HepG2 (cell line): ENCODE measurements at regions not wholly inside any gene's neighbourhood (a gene's known extent, or its start where the extent isn't known, plus 50 kb on each side); places are given as distances from the start of the nearest gene placed in this dataset.
A peak's percentile ranks its signal among the peaks of the same experiment; 100 is the strongest.

Source experiments
- ATAC-seq: fragments of 200-7000 bp; cut with Tn5 transposase; 3 replicates; pipeline ENCODE4 v1.9.1; 2020; ENCODE audit warnings: mild to moderate bottlenecking, moderate library complexity
- BruUV-seq: library from RNA; stranded (reverse); fragments of 400-500 nt; replicated peaks from 2 replicates; lab custom pipeline; 2021; lab: Mats Ljungman, UMichigan
- CTCF ChIA-PET: fragments of 300-600 bp; formaldehyde crosslinking; extraction: SDS; loops from one replicate; lab custom pipeline; 2021; ENCODE audit warnings: low total read pairs, inconsistent platforms, low intra/inter-chr PET ratio; lab: Yijun Ruan, JAX
- POLR2A ChIA-PET: fragments of 350-600 bp; sonication (Branson Sonifier 250); formaldehyde crosslinking; loops from one replicate; lab custom pipeline; 2020; ENCODE audit warnings: antibody characterized with exemption, inconsistent platforms; lab: Yijun Ruan, JAX
- DNase-seq: peaks from one replicate; pipeline ENCODE4 v3.0.0-alpha.2; 2015; ENCODE audit warnings: low spot score
- FAIRE-seq: peaks from 3 replicates; lab custom pipeline; 2011; peaks lifted over from hg19 to GRCh38; lab: Jason Lieb, UNC
- H2AFZ ChIP-seq: one replicate; pipeline ENCODE4 v1.6.1; 2011; ENCODE audit warnings: low read length, inconsistent platforms
- H3K27ac ChIP-seq: fragments of 300-600 bp; 3 replicates; pipeline ENCODE4 v1.8.0; 2011; ENCODE audit warnings: mixed run types, mild to moderate bottlenecking, mixed read lengths, low read length, inconsistent platforms; ENCODE audit not compliant: insufficient read depth; ENCODE audit errors: extremely low read length
- H3K27me3 ChIP-seq, 2 experiments: fragments of 200-600 bp in 1 of 2; 2 replicates in 1 of 2; 3 replicates in 1 of 2; pipeline versions ENCODE4 v1.6.0 to v1.8.0; 2011; ENCODE audit warnings: low read length in 2 of 2, mild to moderate bottlenecking in 2 of 2, moderate library complexity in 2 of 2, inconsistent platforms in 1 of 2; ENCODE audit not compliant: insufficient read depth in 2 of 2, control insufficient read depth in 1 of 2
- H3K36me3 ChIP-seq, 2 experiments: fragments of 200-600 bp in 1 of 2; replicated peaks in 1 of 2; 2 replicates in 1 of 2; 3 replicates in 1 of 2; pipeline versions ENCODE4 v1.5.1 to v1.8.0; 2011; ENCODE audit warnings: low read length in 2 of 2, inconsistent platforms in 1 of 2; ENCODE audit not compliant: insufficient read depth in 2 of 2, control insufficient read depth in 1 of 2
- H3K4me1 ChIP-seq: 2 replicates; pipeline ENCODE4 v1.5.1; 2012; ENCODE audit warnings: low read length, inconsistent platforms; ENCODE audit not compliant: insufficient read depth
- H3K4me2 ChIP-seq: 2 replicates; pipeline ENCODE4 v1.6.0; 2011; ENCODE audit warnings: low read depth, low read length, inconsistent platforms
- H3K4me3 ChIP-seq, 3 experiments: fragments of 200-600 bp in 1 of 3; sonication (generic), shearing (Covaris generic) in 1 of 3; replicated peaks in 1 of 3; 2 replicates each; pipeline ENCODE4 v1.5.1; 2011 to 2016; ENCODE audit warnings: low read length in 3 of 3, inconsistent platforms in 2 of 3, low read depth in 2 of 3, mild to moderate bottlenecking in 2 of 3, control low read depth in 1 of 3, mixed read lengths in 1 of 3; ENCODE audit not compliant: insufficient read depth in 1 of 3
- H3K79me2 ChIP-seq: one replicate; pipeline ENCODE4 v1.6.1; 2011; ENCODE audit warnings: low read length, inconsistent platforms; ENCODE audit not compliant: insufficient read depth
- H3K9ac ChIP-seq: 2 replicates; pipeline ENCODE4 v1.6.0; 2011; ENCODE audit warnings: mild to moderate bottlenecking, low read depth, low read length, inconsistent platforms; ENCODE audit not compliant: insufficient read depth
- H3K9me3 ChIP-seq: 2 replicates; pipeline ENCODE4 v1.5.1; 2012; ENCODE audit warnings: mild to moderate bottlenecking, low read length
- H4K20me1 ChIP-seq: 2 replicates; pipeline ENCODE4 v1.6.0; 2011; ENCODE audit warnings: inconsistent platforms, mild to moderate bottlenecking, low read length, moderate library complexity; ENCODE audit not compliant: insufficient read depth
- HHEX ChIP-seq: IDR thresholded peaks from 2 replicates; pipeline ENCODE4 v1.6.1; 2016; ENCODE audit warnings: control low read depth
- MYNN ChIP-seq: sonication (generic); formaldehyde crosslinking; IDR thresholded peaks from 2 replicates; pipeline ENCODE4 v1.4.0; 2020; ENCODE audit warnings: mild to moderate bottlenecking, low read depth, missing genetic modification reagents
- NBN ChIP-seq: fragments of 450-650 bp; conservative IDR thresholded peaks from 2 replicates; pipeline ENCODE4 v1.6.1; 2017
- SMC3 ChIP-seq: IDR thresholded peaks from 2 replicates; pipeline ENCODE4 v1.6.1; 2011; ENCODE audit warnings: low read length, improper control_type of control experiment
- STAG1 ChIP-seq: sonication (generic); formaldehyde crosslinking; IDR thresholded peaks from 2 replicates; pipeline ENCODE4 v1.4.0; 2020; ENCODE audit warnings: missing genetic modification reagents
- ZNF788 ChIP-seq: sonication (generic); formaldehyde crosslinking; IDR thresholded peaks from 2 replicates; pipeline ENCODE4 v1.5.0; 2020; ENCODE audit warnings: mild to moderate bottlenecking, missing genetic modification reagents, borderline replicate concordance
- ZNF83 ChIP-seq: sonication (generic); formaldehyde crosslinking; IDR thresholded peaks from 2 replicates; pipeline ENCODE4 v1.4.0; 2020; ENCODE audit warnings: missing genetic modification reagents, mild to moderate bottlenecking, borderline replicate concordance
- ZSCAN21 ChIP-seq: sonication (generic); formaldehyde crosslinking; IDR thresholded peaks from 2 replicates; pipeline ENCODE4 v1.8.0; 2022; ENCODE audit warnings: mild to moderate bottlenecking, missing genetic modification reagents, moderate library complexity, borderline replicate concordance
- ZSCAN29 ChIP-seq: sonication (generic); formaldehyde crosslinking; conservative IDR thresholded peaks from 2 replicates; pipeline ENCODE4 v1.4.0; 2020; ENCODE audit warnings: mild to moderate bottlenecking, missing genetic modification reagents
- WGBS: methylation state at CpG from one replicate; pipeline ENCODE4 v1.1.6; 2017; ENCODE audit warnings: low lambda C conversion rate; 5-methylcytosine and 5-hydroxymethylcytosine counted together
- in situ Hi-C: cut with HindIII; loops from 2 replicates; pipeline ENCODE4 v1.10.0; 2017; ENCODE audit warnings: low pct_unique_long_range_greater_than_20kb; ENCODE audit not compliant: extremely low pct_ligation_motif_present
- intact Hi-C: fragments of 100-400 bp; cut with micrococcal nuclease; formaldehyde crosslinking; loops from one replicate; pipeline ENCODE4 v1.10.0; 2022; ENCODE audit not compliant: unreplicated experiment
- TF ChIP-seq, protein P1 (sequence below): sonication (generic); formaldehyde crosslinking; IDR thresholded peaks from 2 replicates; pipeline ENCODE4 v1.5.0; 2020; ENCODE audit warnings: mild to moderate bottlenecking, missing genetic modification reagents, moderate library complexity
- TF ChIP-seq, protein P2 (sequence below): sonication (generic); formaldehyde crosslinking; IDR thresholded peaks from 2 replicates; pipeline ENCODE4 v1.8.0; 2022; ENCODE audit warnings: mild to moderate bottlenecking, missing genetic modification reagents, borderline replicate concordance
- TF ChIP-seq, protein P3 (sequence below): sonication (generic); formaldehyde crosslinking; IDR thresholded peaks from 2 replicates; pipeline ENCODE4 v1.8.0; 2022; ENCODE audit warnings: missing genetic modification reagents, low read depth, mild to moderate bottlenecking, borderline replicate concordance

DNA sequence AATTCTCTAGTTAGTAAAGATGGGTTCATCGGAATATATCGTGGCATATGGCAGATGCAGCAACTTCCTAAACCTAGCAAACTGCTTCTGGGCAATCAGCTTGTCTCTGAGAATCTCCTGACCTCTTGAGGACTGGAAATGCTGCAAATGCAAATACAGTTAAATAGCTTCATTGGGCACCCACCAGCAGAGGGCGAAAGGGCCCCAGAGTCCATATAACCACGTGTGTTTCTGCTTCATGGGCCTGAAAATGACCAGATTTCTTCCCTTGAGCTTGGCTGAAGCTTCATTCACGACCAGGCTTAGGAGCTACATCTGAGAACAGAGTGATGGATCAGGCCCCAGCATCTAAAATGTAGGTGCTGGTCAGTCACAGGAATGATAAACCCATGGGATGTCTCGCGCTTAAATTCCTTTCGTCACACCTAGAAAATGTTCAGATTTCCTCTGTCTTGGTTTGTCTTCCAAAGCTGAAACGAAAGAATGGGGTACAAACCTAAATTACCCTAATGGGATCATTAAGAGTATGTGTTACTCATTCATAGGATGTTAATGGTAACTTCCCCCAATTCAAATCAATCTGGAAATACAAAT, 1482.5 kb upstream of the TMEM132C start:
- no peak overlapping the region for H2AFZ ChIP-seq
- H3K27ac ChIP-seq = no peak overlapping the region
- H4K20me1 ChIP-seq = no peaks in the 10 kb centered on the region
- CTCF ChIA-PET = interaction anchor here (1.2 kb wide), 1 partner anchor 89 kb away, joined by 3 read pairs; no protein-coding TSS in a partner anchor
- H3K4me1 ChIP-seq = no peaks in the 10 kb centered on the region
- no peaks in the 10 kb centered on the region for H3K27me3 ChIP-seq
- intact Hi-C loops (loop anchor here (10.0 kb wide), 1 partner anchor 590 kb away; no protein-coding TSS in a partner anchor), in situ Hi-C loops (no loop called here)
- H3K9ac ChIP-seq = no peak overlapping the region
- POLR2A ChIA-PET = no interaction called here
- no peak for TF ChIP-seq ZSCAN21
- TF ChIP-seq STAG1 (CRISPR knock-in tag) = peak; percentile 19; the same call in 1 of the 2 replicates
- TF ChIP-seq, protein P1, sequence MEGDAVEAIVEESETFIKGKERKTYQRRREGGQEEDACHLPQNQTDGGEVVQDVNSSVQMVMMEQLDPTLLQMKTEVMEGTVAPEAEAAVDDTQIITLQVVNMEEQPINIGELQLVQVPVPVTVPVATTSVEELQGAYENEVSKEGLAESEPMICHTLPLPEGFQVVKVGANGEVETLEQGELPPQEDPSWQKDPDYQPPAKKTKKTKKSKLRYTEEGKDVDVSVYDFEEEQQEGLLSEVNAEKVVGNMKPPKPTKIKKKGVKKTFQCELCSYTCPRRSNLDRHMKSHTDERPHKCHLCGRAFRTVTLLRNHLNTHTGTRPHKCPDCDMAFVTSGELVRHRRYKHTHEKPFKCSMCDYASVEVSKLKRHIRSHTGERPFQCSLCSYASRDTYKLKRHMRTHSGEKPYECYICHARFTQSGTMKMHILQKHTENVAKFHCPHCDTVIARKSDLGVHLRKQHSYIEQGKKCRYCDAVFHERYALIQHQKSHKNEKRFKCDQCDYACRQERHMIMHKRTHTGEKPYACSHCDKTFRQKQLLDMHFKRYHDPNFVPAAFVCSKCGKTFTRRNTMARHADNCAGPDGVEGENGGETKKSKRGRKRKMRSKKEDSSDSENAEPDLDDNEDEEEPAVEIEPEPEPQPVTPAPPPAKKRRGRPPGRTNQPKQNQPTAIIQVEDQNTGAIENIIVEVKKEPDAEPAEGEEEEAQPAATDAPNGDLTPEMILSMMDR (CRISPR knock-in tag) = peak; percentile 33
- TF ChIP-seq SMC3 = peak; percentile 12; the same call in 1 of the 2 replicates
- ATAC-seq (peak; percentile 45; the same call in 2 of the 3 replicates), FAIRE-seq (no peak), DNase-seq (peak; percentile 2)
- no peak overlapping the region for H3K4me2 ChIP-seq
- H3K4me3 ChIP-seq = no peak overlapping the region
- WGBS = 33% methylated on average over 8 of the region's 9 CpGs
- no TSS peak for BruUV-seq
- no peaks in the 10 kb centered on the region for H3K79me2 ChIP-seq
- no peaks in the 10 kb centered on the region for H3K36me3 ChIP-seq
- peaks cover 31% of the 10 kb centered on the region for H3K9me3 ChIP-seq

DNA sequence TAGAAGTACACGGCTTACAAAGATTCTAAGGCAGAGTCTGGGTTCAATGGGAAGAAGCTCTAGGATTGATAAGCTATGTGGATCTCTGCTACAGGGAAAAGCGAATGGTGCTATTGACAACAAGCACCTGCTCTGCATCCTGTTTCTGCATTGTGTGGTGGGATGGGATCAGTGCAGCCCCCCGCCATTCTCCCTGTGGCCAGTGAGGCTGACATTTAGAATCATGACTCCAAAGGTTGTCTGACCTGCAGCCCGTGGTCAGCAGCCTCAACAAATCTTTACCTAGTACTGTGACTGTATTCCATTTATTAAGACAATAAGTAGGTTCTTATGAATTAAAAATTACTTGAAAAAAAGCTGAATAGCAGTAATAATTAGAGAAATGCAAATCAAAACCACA, 1477.0 kb upstream of the TMEM132C start:
- FAIRE-seq = no peak
- H3K27ac ChIP-seq = no peak overlapping the region
- no peaks in the 10 kb centered on the region for H3K36me3 ChIP-seq
- no peaks in the 10 kb centered on the region for H4K20me1 ChIP-seq
- ATAC-seq = no peak
- ChIA-PET POLR2A (no interaction called here), CTCF (no interaction called here)
- no peak overlapping the region for H3K4me3 ChIP-seq
- H3K79me2 ChIP-seq = no peaks in the 10 kb centered on the region
- in situ Hi-C loops (no loop called here), intact Hi-C loops (loop anchor here (10.0 kb wide), 1 partner anchor 585 kb away; no protein-coding TSS in a partner anchor)
- BruUV-seq = no TSS peak
- H3K27me3 ChIP-seq = no peaks in the 10 kb centered on the region
- H3K9ac ChIP-seq = no peak overlapping the region
- WGBS = 6% methylated on average over 4 of the region's 4 CpGs
- TF ChIP-seq MYNN (CRISPR knock-in tag) (no peak), ZSCAN29 (CRISPR knock-in tag) (no peak), HHEX (CRISPR knock-in tag) (no peak), NBN (no peak), ZNF788 (CRISPR knock-in tag) (no peak), ZNF83 (CRISPR knock-in tag) (no peak)
- TF ChIP-seq, protein P2, sequence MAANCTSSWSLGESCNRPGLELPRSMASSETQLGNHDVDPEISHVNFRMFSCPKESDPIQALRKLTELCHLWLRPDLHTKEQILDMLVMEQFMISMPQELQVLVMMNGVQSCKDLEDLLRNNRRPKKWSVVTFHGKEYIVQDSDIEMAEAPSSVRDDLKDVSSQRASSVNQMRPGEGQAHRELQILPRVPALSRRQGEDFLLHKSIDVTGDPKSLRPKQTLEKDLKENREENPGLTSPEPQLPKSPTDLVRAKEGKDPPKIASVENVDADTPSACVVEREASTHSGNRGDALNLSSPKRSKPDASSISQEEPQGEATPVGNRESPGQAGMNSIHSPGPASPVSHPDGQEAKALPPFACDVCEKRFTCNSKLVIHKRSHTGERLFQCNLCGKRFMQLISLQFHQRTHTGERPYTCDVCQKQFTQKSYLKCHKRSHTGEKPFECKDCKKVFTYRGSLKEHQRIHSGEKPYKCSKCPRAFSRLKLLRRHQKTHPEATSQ (CRISPR knock-in tag) = no peak
- TF ChIP-seq, protein P3, sequence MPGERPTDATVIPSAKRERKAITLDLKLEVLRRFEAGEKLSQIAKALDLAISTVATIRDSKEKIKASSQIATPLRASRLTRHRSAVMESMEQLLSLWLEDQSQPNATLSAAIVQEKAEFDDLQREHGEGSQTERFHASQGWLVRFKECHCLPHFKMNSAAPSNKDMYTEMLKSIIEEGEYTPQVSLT (CRISPR knock-in tag) = no peak
- H3K4me1 ChIP-seq = no peaks in the 10 kb centered on the region
- no peak overlapping the region for H3K4me2 ChIP-seq
- H3K9me3 ChIP-seq = peaks cover 58% of the 10 kb centered on the region
- no peak overlapping the region for H2AFZ ChIP-seq
- DNase-seq = no peak
